SU-DHL-6 (cell line): ENCODE measurements at regions not wholly inside any gene's neighbourhood (a gene's known extent, or its start where the extent isn't known, plus 50 kb on each side); places are given as distances from the start of the nearest gene placed in this dataset.

Experiments used
- H2AFZ ChIP-seq: fragments of 200-600 bp; sonication (generic); 2 replicates; pipeline ENCODE4 v1.6.1; 2014; ENCODE audit warnings: low read depth, mild to moderate bottlenecking, moderate library complexity, mixed read lengths, antibody characterized with exemption, low read length; ENCODE audit not compliant: severe bottlenecking
- H3F3A ChIP-seq: fragments of 200-600 bp; shearing (Covaris generic); 2 replicates; pipeline ENCODE4 v1.6.0; 2016; ENCODE audit warnings: antibody characterized with exemption, mild to moderate bottlenecking; ENCODE audit not compliant: insufficient read depth
- H3K27ac ChIP-seq: fragments of 200-600 bp; sonication (generic); 2 replicates; pipeline ENCODE4 v1.5.1; 2016; ENCODE audit warnings: low read depth, mild to moderate bottlenecking, low read length, moderate library complexity, mixed read lengths
- H3K27me3 ChIP-seq: fragments of 200-600 bp; sonication (generic), shearing (Covaris generic); 2 replicates; pipeline ENCODE4 v1.6.0; 2014; ENCODE audit warnings: mild to moderate bottlenecking, low read length
- H3K36me3 ChIP-seq: fragments of 200-600 bp; sonication (generic); 2 replicates; pipeline ENCODE4 v1.6.1; 2014; ENCODE audit warnings: mild to moderate bottlenecking, low read length, mixed read lengths
- H3K4me2 ChIP-seq: fragments of 300-600, 200-600 bp; shearing (Covaris generic), sonication (generic); 2 replicates; pipeline ENCODE4 v1.6.0; 2014; ENCODE audit warnings: low read length, low read depth, mild to moderate bottlenecking; ENCODE audit not compliant: poor library complexity, severe bottlenecking
- H3K4me3 ChIP-seq: fragments of 200-600 bp; sonication (generic); 2 replicates; pipeline ENCODE4 v1.5.1; 2014; ENCODE audit warnings: antibody characterized with exemption, low read length, mild to moderate bottlenecking, mixed read lengths; ENCODE audit not compliant: insufficient read depth, poor library complexity, severe bottlenecking
- H3K79me2 ChIP-seq: fragments of 200-600 bp; sonication (generic); 2 replicates; pipeline ENCODE4 v1.6.1; 2014; ENCODE audit warnings: mild to moderate bottlenecking, low read length, moderate library complexity; ENCODE audit not compliant: insufficient read depth
- H3K9ac ChIP-seq: fragments of 200-600 bp; sonication (generic); 2 replicates; pipeline ENCODE4 v1.7.0; 2014; ENCODE audit warnings: mild to moderate bottlenecking, low read length
- H3K9me2 ChIP-seq: fragments of 200-600 bp; sonication (generic); replicated peaks from 2 replicates; pipeline ENCODE4 v1.6.1; 2014; ENCODE audit warnings: low read length; ENCODE audit not compliant: insufficient read depth
- H3K9me3 ChIP-seq: fragments of 200-600 bp; sonication (generic); 2 replicates; pipeline ENCODE4 v1.6.1; 2014; ENCODE audit warnings: low read length, mixed read lengths; ENCODE audit not compliant: insufficient read depth
- H4K20me1 ChIP-seq: fragments of 200-600 bp; sonication (generic); 2 replicates; pipeline ENCODE4 v1.6.1; 2014; ENCODE audit warnings: low read depth, mild to moderate bottlenecking, antibody characterized with exemption, low read length, moderate library complexity, mixed read lengths
- EZH2phosphoT487 ChIP-seq: fragments of 200-600 bp; sonication (generic), shearing (Covaris generic); conservative IDR thresholded peaks from 2 replicates; pipeline ENCODE4 v1.6.1; 2018; ENCODE audit warnings: mild to moderate bottlenecking, antibody characterized with exemption, low read length, moderate library complexity, mixed read lengths
- TF ChIP-seq, protein P1 (sequence below): fragments of 200-600 bp; sonication (generic); IDR thresholded peaks from one replicate; pipeline ENCODE4 v1.5.1; 2017; ENCODE audit warnings: antibody characterized with exemption, mild to moderate bottlenecking, low read length, moderate library complexity; ENCODE audit not compliant: insufficient read depth, poor library complexity, severe bottlenecking

DNA sequence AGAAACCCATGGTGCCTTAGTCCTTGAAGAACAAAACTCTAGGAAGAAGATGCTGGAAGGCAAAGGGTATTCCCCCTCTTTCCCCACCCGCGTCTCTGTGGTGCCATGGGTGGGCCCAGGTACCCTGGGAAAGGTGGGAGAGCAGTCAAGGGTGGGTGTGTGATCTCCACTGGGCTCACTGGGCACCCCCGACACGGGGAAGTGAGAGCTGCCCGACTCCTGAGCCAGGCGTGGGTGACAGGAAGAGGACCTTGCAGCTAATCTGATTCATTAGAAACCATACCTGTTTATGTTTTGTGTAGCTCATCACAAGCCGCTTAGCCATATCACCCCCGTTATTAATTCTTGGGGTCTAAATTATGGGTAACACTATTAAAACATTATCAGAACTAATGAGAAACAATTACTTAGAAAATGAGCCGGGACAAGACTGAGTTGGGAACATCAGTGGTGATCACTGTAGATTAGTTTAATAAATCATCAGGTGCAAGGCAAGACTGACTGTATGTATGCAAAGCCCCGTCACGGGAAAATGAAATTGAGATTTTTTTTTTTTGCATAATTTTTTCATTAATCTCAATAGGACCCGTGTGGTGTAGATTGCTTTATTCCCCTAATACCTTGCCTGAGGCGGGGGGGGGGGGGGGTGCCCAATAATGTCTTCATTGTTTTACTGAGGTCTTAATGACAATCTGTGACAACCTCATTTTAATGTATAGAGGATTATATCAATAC, 77.3 kb downstream of the ZIC5 start:
- Histone ChIP-seq H3K9me3 (no peaks in the 10 kb centered on the region), H3K36me3 (no peaks in the 10 kb centered on the region), H3K79me2 (no peaks in the 10 kb centered on the region), H3K27me3 (no peaks in the 10 kb centered on the region), H3K4me3 (no peak overlapping the region), H4K20me1 (no peaks in the 10 kb centered on the region), H2AFZ (no peak overlapping the region), H3F3A (no peaks in the 10 kb centered on the region), H3K9ac (no peak overlapping the region), H3K27ac (no peak overlapping the region), H3K9me2 (no peaks in the 10 kb centered on the region), H3K4me2 (no peak overlapping the region)
- TF ChIP-seq EZH2phosphoT487, result no peak
- TF ChIP-seq, protein P1, sequence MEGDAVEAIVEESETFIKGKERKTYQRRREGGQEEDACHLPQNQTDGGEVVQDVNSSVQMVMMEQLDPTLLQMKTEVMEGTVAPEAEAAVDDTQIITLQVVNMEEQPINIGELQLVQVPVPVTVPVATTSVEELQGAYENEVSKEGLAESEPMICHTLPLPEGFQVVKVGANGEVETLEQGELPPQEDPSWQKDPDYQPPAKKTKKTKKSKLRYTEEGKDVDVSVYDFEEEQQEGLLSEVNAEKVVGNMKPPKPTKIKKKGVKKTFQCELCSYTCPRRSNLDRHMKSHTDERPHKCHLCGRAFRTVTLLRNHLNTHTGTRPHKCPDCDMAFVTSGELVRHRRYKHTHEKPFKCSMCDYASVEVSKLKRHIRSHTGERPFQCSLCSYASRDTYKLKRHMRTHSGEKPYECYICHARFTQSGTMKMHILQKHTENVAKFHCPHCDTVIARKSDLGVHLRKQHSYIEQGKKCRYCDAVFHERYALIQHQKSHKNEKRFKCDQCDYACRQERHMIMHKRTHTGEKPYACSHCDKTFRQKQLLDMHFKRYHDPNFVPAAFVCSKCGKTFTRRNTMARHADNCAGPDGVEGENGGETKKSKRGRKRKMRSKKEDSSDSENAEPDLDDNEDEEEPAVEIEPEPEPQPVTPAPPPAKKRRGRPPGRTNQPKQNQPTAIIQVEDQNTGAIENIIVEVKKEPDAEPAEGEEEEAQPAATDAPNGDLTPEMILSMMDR, result no peak

- no peaks in the 10 kb centered on the region for H3K9me3 ChIP-seq
- no peaks in the 10 kb centered on the region for H3K9me2 ChIP-seq
- no peak overlapping the region for H3K27ac ChIP-seq
- H3K4me2 ChIP-seq, result no peak overlapping the region
- no peaks in the 10 kb centered on the region for H3F3A ChIP-seq
- H3K36me3 ChIP-seq, result no peaks in the 10 kb centered on the region
- no peak overlapping the region for H3K9ac ChIP-seq
- no peaks in the 10 kb centered on the region for H3K27me3 ChIP-seq
- H4K20me1 ChIP-seq, result no peaks in the 10 kb centered on the region
- no peaks in the 10 kb centered on the region for H3K79me2 ChIP-seq
- no peak for TF ChIP-seq EZH2phosphoT487
- TF ChIP-seq, protein P1, result no peak
- no peak overlapping the region for H3K4me3 ChIP-seq
- H2AFZ ChIP-seq, result no peak overlapping the region
Observed at GRCh38 chr13:99893567-99893966, 78.0 kb downstream of the ZIC5 start.

DNA sequence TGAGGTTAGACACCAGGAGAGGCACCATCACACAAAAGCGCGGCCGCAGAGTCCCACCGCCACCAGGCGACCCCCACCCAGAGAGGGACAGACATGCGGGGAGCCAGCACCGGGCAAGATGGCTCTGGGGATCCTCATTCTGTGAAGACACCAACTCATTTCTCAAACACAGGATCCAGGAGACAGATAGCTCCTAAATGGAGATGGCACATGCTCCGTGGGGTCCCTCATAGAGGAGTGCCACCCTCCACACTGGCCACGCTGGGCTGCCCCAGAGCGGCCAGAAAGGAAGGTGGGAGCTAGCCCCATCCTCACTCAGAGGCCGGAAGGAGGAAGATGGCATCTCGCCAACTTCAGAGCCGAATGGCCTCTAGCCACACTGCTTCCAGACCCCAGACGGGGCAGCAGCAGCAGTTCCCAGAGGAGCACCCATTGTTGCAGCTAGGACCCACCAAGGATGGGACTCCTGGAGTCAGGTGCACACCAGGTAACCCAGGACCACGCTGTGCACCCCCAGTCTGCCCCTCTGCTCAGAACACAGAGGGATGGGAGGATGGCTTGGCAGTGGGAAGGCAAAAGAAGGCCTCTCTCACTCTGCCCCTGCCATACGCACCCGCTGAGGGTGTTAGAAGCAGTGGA, 78.6 kb downstream of the ZIC5 start:
- H3K79me2 ChIP-seq, result no peaks in the 10 kb centered on the region
- H3K9me3 ChIP-seq, result no peaks in the 10 kb centered on the region
- no peak overlapping the region for H2AFZ ChIP-seq
- H3K4me3 ChIP-seq, result no peak overlapping the region
- no peaks in the 10 kb centered on the region for H4K20me1 ChIP-seq
- H3K27me3 ChIP-seq, result no peaks in the 10 kb centered on the region
- H3K4me2 ChIP-seq, result no peak overlapping the region
- no peaks in the 10 kb centered on the region for H3F3A ChIP-seq
- no peak overlapping the region for H3K9ac ChIP-seq
- TF ChIP-seq EZH2phosphoT487, result no peak
- TF ChIP-seq, protein P1, result no peak
- no peaks in the 10 kb centered on the region for H3K9me2 ChIP-seq
- no peak overlapping the region for H3K27ac ChIP-seq
- H3K36me3 ChIP-seq, result no peaks in the 10 kb centered on the region
